Neural progenitor cell (in vitro differentiated cells): ENCODE measurements at regions not wholly inside any gene's neighbourhood (a gene's known extent, or its start where the extent isn't known, plus 50 kb on each side); places are given as distances from the start of the nearest gene placed in this dataset.

Experiments used
- EZH2 ChIP-seq: fragments of 200-600 bp; sonication (generic); IDR thresholded peaks from 2 replicates; pipeline ENCODE4 v1.6.1; 2017; ENCODE audit warnings: antibody characterized with exemption, mild to moderate bottlenecking, moderate library complexity
- TF ChIP-seq, protein P1 (sequence below): fragments of 200-600 bp; sonication (generic); IDR thresholded peaks from 2 replicates; pipeline ENCODE4 v1.5.1; 2017; ENCODE audit warnings: antibody characterized with exemption, mild to moderate bottlenecking

DNA sequence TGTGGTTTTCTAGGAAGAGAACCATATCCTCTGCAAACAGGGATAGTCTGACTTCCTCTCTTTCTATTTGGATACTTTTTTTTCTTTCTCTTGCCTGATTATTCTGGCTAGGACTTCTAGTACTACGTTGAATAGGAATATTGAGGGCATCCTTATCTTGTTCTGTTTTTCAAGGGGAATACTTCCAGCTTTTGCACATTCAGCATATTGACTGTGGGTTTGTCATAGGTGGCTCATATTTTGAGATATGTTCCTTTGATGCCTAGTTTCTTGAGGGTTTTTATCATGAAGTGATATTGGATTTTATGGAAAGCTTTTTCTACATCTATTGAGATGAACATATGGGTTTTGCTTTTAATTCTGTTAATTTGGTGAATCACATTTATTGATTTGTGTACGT lies 269.8 kb downstream of the MAP2K6 start:
- TF ChIP-seq, protein P1, sequence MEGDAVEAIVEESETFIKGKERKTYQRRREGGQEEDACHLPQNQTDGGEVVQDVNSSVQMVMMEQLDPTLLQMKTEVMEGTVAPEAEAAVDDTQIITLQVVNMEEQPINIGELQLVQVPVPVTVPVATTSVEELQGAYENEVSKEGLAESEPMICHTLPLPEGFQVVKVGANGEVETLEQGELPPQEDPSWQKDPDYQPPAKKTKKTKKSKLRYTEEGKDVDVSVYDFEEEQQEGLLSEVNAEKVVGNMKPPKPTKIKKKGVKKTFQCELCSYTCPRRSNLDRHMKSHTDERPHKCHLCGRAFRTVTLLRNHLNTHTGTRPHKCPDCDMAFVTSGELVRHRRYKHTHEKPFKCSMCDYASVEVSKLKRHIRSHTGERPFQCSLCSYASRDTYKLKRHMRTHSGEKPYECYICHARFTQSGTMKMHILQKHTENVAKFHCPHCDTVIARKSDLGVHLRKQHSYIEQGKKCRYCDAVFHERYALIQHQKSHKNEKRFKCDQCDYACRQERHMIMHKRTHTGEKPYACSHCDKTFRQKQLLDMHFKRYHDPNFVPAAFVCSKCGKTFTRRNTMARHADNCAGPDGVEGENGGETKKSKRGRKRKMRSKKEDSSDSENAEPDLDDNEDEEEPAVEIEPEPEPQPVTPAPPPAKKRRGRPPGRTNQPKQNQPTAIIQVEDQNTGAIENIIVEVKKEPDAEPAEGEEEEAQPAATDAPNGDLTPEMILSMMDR: no peak
- no peak for TF ChIP-seq EZH2
